ENCODE measurements at regions not wholly inside any gene's neighbourhood (a gene's known extent, or its start where the extent isn't known, plus 50 kb on each side); places are given as distances from the start of the nearest gene placed in this dataset.

- H3K27me3 Mint-ChIP-seq = peaks cover 14% of the 10 kb centered on the region
- no peaks in the 10 kb centered on the region for H3K36me3 Mint-ChIP-seq (ENCODE audit: low read depth)
- H3K4me3 Mint-ChIP-seq = no peak overlapping the region
- H3K4me1 Mint-ChIP-seq = no peaks in the 10 kb centered on the region
- ATAC-seq (replicated peaks) = no peak
- H3K9me3 Mint-ChIP-seq = no peaks in the 10 kb centered on the region
- no peak overlapping the region for H3K27ac Mint-ChIP-seq
Observed at GRCh38 chr2:220991972-220992371, 580.1 kb downstream of the EPHA4 start.

- Mint-ChIP-seq H3K9me3 (no peaks in the 10 kb centered on the region), H3K36me3 (ENCODE audit: low read depth) (no peaks in the 10 kb centered on the region), H3K4me3 (no peak overlapping the region), H3K4me1 (no peaks in the 10 kb centered on the region), H3K27ac (no peak overlapping the region), H3K27me3 (peaks cover 11% of the 10 kb centered on the region)
- ATAC-seq (replicated peaks) = no peak
Observed at GRCh38 chr2:220994846-220995245, 577.3 kb downstream of the EPHA4 start.

GRCh38 chr2:220995581-220995980 is 576.5 kb downstream of the EPHA4 start:
- no peaks in the 10 kb centered on the region for H3K4me1 Mint-ChIP-seq
- H3K27me3 Mint-ChIP-seq = peaks cover 11% of the 10 kb centered on the region
- H3K27ac Mint-ChIP-seq = no peak overlapping the region
- H3K36me3 Mint-ChIP-seq (ENCODE audit: low read depth) = no peaks in the 10 kb centered on the region
- no peak for ATAC-seq (replicated peaks)
- no peaks in the 10 kb centered on the region for H3K9me3 Mint-ChIP-seq
- no peak overlapping the region for H3K4me3 Mint-ChIP-seq

DNA sequence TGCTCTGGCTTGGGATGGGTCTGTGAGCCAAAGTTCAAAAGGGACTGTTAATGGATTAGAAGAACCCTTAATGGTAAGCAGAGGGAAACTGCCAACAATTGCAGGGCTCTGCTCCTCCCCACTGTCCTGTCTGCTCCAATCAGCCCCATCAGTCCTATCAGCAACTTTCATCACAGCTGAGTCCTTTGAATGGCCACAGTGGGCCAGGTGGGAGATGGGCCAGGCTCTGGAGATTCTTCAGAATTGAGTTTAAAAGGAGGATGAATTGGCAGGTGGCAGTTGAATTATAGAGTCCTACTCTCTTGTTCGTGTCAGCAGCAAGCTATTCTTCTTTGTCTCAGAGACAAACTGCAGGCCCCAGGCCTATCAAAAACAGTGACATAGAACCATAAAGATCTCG is 573.9 kb downstream of the EPHA4 start:
- H3K27me3 Mint-ChIP-seq = peaks cover 6% of the 10 kb centered on the region
- H3K4me1 Mint-ChIP-seq = no peaks in the 10 kb centered on the region
- no peaks in the 10 kb centered on the region for H3K9me3 Mint-ChIP-seq
- H3K36me3 Mint-ChIP-seq (ENCODE audit: low read depth) = no peaks in the 10 kb centered on the region
- H3K27ac Mint-ChIP-seq = no peak overlapping the region
- ATAC-seq (replicated peaks) = no peak
- H3K4me3 Mint-ChIP-seq = no peak overlapping the region

- H3K36me3 Mint-ChIP-seq (ENCODE audit: low read depth) = no peaks in the 10 kb centered on the region
- H3K4me3 Mint-ChIP-seq = no peak overlapping the region
- peaks cover 3% of the 10 kb centered on the region for H3K27me3 Mint-ChIP-seq
- no peaks in the 10 kb centered on the region for H3K4me1 Mint-ChIP-seq
- H3K27ac Mint-ChIP-seq = no peak overlapping the region
- no peak for ATAC-seq (replicated peaks)
- H3K9me3 Mint-ChIP-seq = no peaks in the 10 kb centered on the region
Observed at GRCh38 chr2:220999356-220999755, 572.7 kb downstream of the EPHA4 start.

DNA sequence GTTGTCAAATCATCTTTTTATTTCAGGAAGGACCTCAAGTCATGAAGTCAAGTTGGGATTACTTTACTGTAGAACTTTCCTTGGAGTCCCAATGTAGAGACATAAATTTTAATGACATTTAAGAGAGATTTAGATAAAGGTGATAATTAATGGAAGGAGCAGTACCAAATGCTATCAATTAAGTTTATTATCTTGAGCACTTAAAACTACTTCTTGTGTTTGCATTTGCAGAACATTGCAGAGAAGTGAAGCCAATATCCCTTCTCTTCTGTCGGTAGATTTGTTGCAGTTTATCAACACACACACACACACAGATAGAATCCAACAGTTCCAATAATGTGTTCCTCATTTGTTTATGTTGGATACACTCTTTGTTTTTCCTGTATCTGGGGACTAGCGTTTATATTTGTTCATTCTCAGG is 570.7 kb downstream of the EPHA4 start:
- Mint-ChIP-seq H3K4me1 (no peaks in the 10 kb centered on the region), H3K4me3 (no peak overlapping the region), H3K36me3 (ENCODE audit: low read depth) (no peaks in the 10 kb centered on the region), H3K27ac (no peak overlapping the region), H3K9me3 (no peaks in the 10 kb centered on the region), H3K27me3 (no peaks in the 10 kb centered on the region)
- no peak for ATAC-seq (replicated peaks)

- H3K4me3 Mint-ChIP-seq = no peak overlapping the region
- no peaks in the 10 kb centered on the region for H3K4me1 Mint-ChIP-seq
- no peaks in the 10 kb centered on the region for H3K36me3 Mint-ChIP-seq (ENCODE audit: low read depth)
- no peak overlapping the region for H3K27ac Mint-ChIP-seq
- no peaks in the 10 kb centered on the region for H3K27me3 Mint-ChIP-seq
- H3K9me3 Mint-ChIP-seq = no peaks in the 10 kb centered on the region
- no peak for ATAC-seq (replicated peaks)
Observed at GRCh38 chr2:221002101-221002685, 569.9 kb downstream of the EPHA4 start.

DNA sequence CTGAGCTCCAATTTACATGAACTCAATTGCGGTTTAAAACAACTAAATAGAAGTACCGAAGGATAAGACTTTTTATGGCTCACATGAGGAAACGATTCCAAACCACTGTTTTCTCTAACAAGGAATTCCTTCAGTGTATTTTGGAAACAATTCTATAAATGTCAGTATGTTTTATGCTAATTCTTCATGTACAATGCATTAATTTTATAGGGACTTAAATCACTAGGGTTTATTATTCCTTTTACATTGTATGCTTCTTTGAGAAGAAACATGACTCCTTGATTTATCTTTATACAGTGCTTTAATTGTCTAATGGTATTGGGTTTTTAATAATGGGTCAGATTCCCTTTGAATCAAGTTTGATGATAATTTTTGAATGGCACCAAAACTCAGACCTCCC is 566.8 kb downstream of the EPHA4 start:
- no peak for ATAC-seq (replicated peaks)
- H3K27me3 Mint-ChIP-seq = no peaks in the 10 kb centered on the region

GRCh38 chr2:221006084-221006483 is 566.0 kb downstream of the EPHA4 start:
- ATAC-seq (replicated peaks) = no peak
- H3K4me1 Mint-ChIP-seq = no peaks in the 10 kb centered on the region

More for the DNA sequence above, 566.8 kb downstream of the EPHA4 start:
- Mint-ChIP-seq H3K4me3 (no peak overlapping the region), H3K9me3 (no peaks in the 10 kb centered on the region), H3K4me1 (no peaks in the 10 kb centered on the region), H3K36me3 (ENCODE audit: low read depth) (no peaks in the 10 kb centered on the region), H3K27ac (no peak overlapping the region)

GRCh38 chr2:221016551-221016950 is 555.6 kb downstream of the EPHA4 start:
- H3K4me3 Mint-ChIP-seq = no peak overlapping the region
- no peak for ATAC-seq (replicated peaks)
- H3K36me3 Mint-ChIP-seq (ENCODE audit: low read depth) = no peaks in the 10 kb centered on the region

More at GRCh38 chr2:221006084-221006483, 566.0 kb downstream of the EPHA4 start:
- H3K27me3 Mint-ChIP-seq = no peaks in the 10 kb centered on the region
- no peaks in the 10 kb centered on the region for H3K9me3 Mint-ChIP-seq
- H3K4me3 Mint-ChIP-seq = no peak overlapping the region
- H3K27ac Mint-ChIP-seq = no peak overlapping the region
- no peaks in the 10 kb centered on the region for H3K36me3 Mint-ChIP-seq (ENCODE audit: low read depth)

GRCh38 chr2:221018262-221018661 is 553.8 kb downstream of the EPHA4 start:
- Mint-ChIP-seq H3K27me3 (peaks cover 6% of the 10 kb centered on the region), H3K4me3 (no peak overlapping the region), H3K9me3 (no peaks in the 10 kb centered on the region), H3K27ac (no peak overlapping the region), H3K36me3 (ENCODE audit: low read depth) (no peaks in the 10 kb centered on the region), H3K4me1 (no peaks in the 10 kb centered on the region)
- no peak for ATAC-seq (replicated peaks)

More at GRCh38 chr2:221016551-221016950, 555.6 kb downstream of the EPHA4 start:
- no peak overlapping the region for H3K27ac Mint-ChIP-seq
- no peaks in the 10 kb centered on the region for H3K27me3 Mint-ChIP-seq
- H3K9me3 Mint-ChIP-seq = no peaks in the 10 kb centered on the region
- H3K4me1 Mint-ChIP-seq = no peaks in the 10 kb centered on the region

DNA sequence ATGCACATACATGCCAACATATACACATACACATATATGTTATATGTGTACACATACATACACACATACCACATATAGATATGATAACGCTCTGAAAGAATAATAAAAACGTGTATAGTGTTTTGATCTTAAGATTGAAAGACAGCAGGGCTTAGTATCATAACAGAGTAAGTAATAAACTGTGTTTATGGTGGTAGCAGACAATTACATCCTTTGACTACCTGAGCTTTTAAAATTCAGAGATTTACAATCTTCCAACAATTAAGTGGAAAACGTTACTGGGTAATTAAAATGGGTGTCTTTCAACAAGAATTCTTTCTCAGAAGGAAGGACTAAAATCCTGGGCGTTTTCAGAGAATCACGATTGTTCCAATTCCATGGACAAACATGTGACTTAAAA is 552.4 kb downstream of the EPHA4 start:
- no peaks in the 10 kb centered on the region for H3K36me3 Mint-ChIP-seq (ENCODE audit: low read depth)
- ATAC-seq (replicated peaks) = no peak
- no peaks in the 10 kb centered on the region for H3K9me3 Mint-ChIP-seq
- no peak overlapping the region for H3K27ac Mint-ChIP-seq
- H3K27me3 Mint-ChIP-seq = peaks cover 6% of the 10 kb centered on the region
- H3K4me3 Mint-ChIP-seq = no peak overlapping the region
- H3K4me1 Mint-ChIP-seq = no peaks in the 10 kb centered on the region

DNA sequence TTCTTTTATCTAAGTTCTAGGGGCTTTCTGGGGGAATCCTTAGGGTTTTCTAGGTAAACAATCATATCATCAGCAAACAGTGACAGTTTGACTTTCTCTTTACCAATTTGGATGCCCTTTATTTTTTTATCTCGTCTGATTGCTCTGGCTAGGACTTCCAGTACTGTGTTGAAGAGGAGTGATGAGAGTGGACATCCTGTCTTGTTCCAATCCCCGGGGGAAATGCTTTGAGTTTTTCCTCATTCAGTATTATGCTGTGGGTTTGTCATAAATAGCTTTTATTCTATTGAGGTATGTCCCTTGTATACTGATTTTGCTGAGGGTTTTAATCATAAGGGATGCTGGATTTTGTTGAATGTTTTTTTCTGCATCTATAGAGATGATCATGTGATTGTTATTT is 549.5 kb downstream of the EPHA4 start:
- Mint-ChIP-seq H3K4me3 (no peak overlapping the region), H3K9me3 (no peaks in the 10 kb centered on the region), H3K27ac (no peak overlapping the region), H3K36me3 (ENCODE audit: low read depth) (no peaks in the 10 kb centered on the region), H3K27me3 (peaks cover 6% of the 10 kb centered on the region), H3K4me1 (no peaks in the 10 kb centered on the region)
- no peak for ATAC-seq (replicated peaks)

DNA sequence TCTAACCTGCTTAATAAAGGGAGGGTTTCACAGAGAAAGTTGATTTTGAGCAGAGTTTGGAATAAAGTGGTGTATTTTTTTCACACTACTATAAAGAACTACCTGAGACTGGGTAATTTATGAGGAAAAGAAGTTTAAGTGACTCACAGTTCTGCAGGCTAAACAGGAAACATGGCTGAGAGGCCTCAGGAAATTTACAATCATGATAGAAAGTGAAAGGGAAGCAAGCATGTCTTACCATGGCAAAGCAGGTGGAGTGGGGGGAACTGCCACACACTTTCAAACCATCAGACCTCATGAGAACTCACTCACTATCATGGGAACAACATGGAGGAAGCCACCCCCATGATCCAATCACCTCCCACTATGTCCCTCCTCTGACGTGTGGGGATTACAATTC is 546.7 kb downstream of the EPHA4 start:
- H3K36me3 Mint-ChIP-seq (ENCODE audit: low read depth) = no peaks in the 10 kb centered on the region
- ATAC-seq (replicated peaks) = no peak

GRCh38 chr2:221034026-221034701 is 537.9 kb downstream of the EPHA4 start:
- H3K27ac Mint-ChIP-seq = no peak overlapping the region
- no peak for ATAC-seq (replicated peaks)
- H3K27me3 Mint-ChIP-seq = peaks cover 4% of the 10 kb centered on the region
- H3K4me1 Mint-ChIP-seq = no peaks in the 10 kb centered on the region
- no peaks in the 10 kb centered on the region for H3K36me3 Mint-ChIP-seq (ENCODE audit: low read depth)
- H3K9me3 Mint-ChIP-seq = no peaks in the 10 kb centered on the region
- no peak overlapping the region for H3K4me3 Mint-ChIP-seq

More for the DNA sequence above, 546.7 kb downstream of the EPHA4 start:
- Mint-ChIP-seq H3K27me3 (peaks cover 6% of the 10 kb centered on the region), H3K4me3 (no peak overlapping the region), H3K4me1 (no peaks in the 10 kb centered on the region), H3K27ac (no peak overlapping the region), H3K9me3 (no peaks in the 10 kb centered on the region)
